PC-3 (cell line): ENCODE measurements at regions not wholly inside any gene's neighbourhood (a gene's known extent, or its start where the extent isn't known, plus 50 kb on each side); places are given as distances from the start of the nearest gene placed in this dataset.

Experiments used
- ATAC-seq: fragments of 200-7000 bp; cut with Tn5 transposase; 2 replicates; pipeline ENCODE4 v1.9.1; 2020; ENCODE audit warnings: mild to moderate bottlenecking, moderate library complexity
- BruUV-seq: library from RNA; stranded (reverse); fragments of 400-500 nt; replicated peaks from 2 replicates; lab custom pipeline; 2021; lab: Mats Ljungman, UMichigan
- CTCF ChIA-PET: fragments of 300-600 bp; sonication (Branson Sonifier 250); formaldehyde crosslinking; loops from one replicate; lab custom pipeline; 2022; ENCODE audit warnings: antibody characterized with exemption; lab: Charles Lee
- POLR2A ChIA-PET: fragments of 300-600 bp; sonication (Branson Sonifier 250); formaldehyde crosslinking; loops from one replicate; lab custom pipeline; 2022; ENCODE audit warnings: antibody characterized with exemption; ENCODE audit not compliant: unreplicated experiment; lab: Charles Lee
- DNase-seq: peaks from one replicate; pipeline ENCODE4 v3.0.0-alpha.2; 2015
- H2AFZ ChIP-seq: fragments of 300-600 bp; sonication (generic); 2 replicates; pipeline ENCODE4 v1.6.0; 2016; ENCODE audit warnings: antibody characterized with exemption, low read length
- H3F3A ChIP-seq: fragments of 300-600 bp; sonication (generic); one replicate; pipeline ENCODE4 v1.6.0; 2017; ENCODE audit warnings: antibody characterized with exemption, low read length, control low read depth, mild to moderate bottlenecking; ENCODE audit not compliant: unreplicated experiment
- H3K27ac ChIP-seq: fragments of 300-600 bp; sonication (generic); 2 replicates; pipeline ENCODE4 v1.5.1; 2016; ENCODE audit warnings: mild to moderate bottlenecking, low read length
- H3K27me3 ChIP-seq: fragments of 300-600 bp; sonication (generic); 2 replicates; pipeline ENCODE4 v1.6.1; 2016; ENCODE audit warnings: low read length, mixed read lengths
- H3K36me3 ChIP-seq: fragments of 300-600 bp; sonication (generic); 2 replicates; pipeline ENCODE4 v1.6.1; 2016; ENCODE audit warnings: low read depth, mixed run types, low read length, mixed read lengths
- H3K4me1 ChIP-seq: fragments of 300-600 bp; sonication (generic); 2 replicates; pipeline ENCODE4 v1.5.1; 2016; ENCODE audit warnings: low read length; ENCODE audit not compliant: insufficient read depth
- H3K4me2 ChIP-seq: fragments of 300-600 bp; sonication (generic); 2 replicates; pipeline ENCODE4 v1.6.0; 2016; ENCODE audit warnings: low read length
- H3K4me3 ChIP-seq: fragments of 300-600 bp; sonication (generic); 2 replicates; pipeline ENCODE4 v1.5.1; 2016; ENCODE audit warnings: mild to moderate bottlenecking, low read length, mixed read lengths
- H3K79me2 ChIP-seq: fragments of 300-600 bp; sonication (generic); 2 replicates; pipeline ENCODE4 v1.6.1; 2017; ENCODE audit warnings: low read length, mixed read lengths
- H3K9ac ChIP-seq: fragments of 300-600 bp; sonication (generic); 2 replicates; pipeline ENCODE4 v1.6.0; 2016; ENCODE audit warnings: mild to moderate bottlenecking, low read length
- H3K9me2 ChIP-seq: fragments of 300-600 bp; sonication (generic); replicated peaks from 2 replicates; pipeline ENCODE4 v1.6.1; 2016; ENCODE audit warnings: mixed run types, low read length, mixed read lengths
- H3K9me3 ChIP-seq: fragments of 300-600 bp; sonication (generic); 2 replicates; pipeline ENCODE4 v1.6.1; 2016; ENCODE audit warnings: low read length, mixed read lengths
- H4K20me1 ChIP-seq: fragments of 300-600 bp; sonication (generic); 2 replicates; pipeline ENCODE4 v1.6.1; 2016; ENCODE audit warnings: low read length, mixed read lengths
- EZH2 ChIP-seq: fragments of 300-600 bp; sonication (generic); IDR thresholded peaks from one replicate; pipeline ENCODE4 v1.6.1; 2017; ENCODE audit warnings: antibody characterized with exemption, mild to moderate bottlenecking, low read length; ENCODE audit not compliant: unreplicated experiment
- EZH2phosphoT487 ChIP-seq: fragments of 300-600 bp; sonication (generic); IDR thresholded peaks from 2 replicates; pipeline ENCODE4 v1.6.1; 2018; ENCODE audit warnings: mild to moderate bottlenecking, antibody characterized with exemption, low read length, borderline replicate concordance
- intact Hi-C: fragments of 100-400 bp; cut with micrococcal nuclease; formaldehyde crosslinking; loops from 2 replicates; pipeline ENCODE4 v1.9.0; 2023
- TF ChIP-seq, protein P1 (sequence below): fragments of 300-600 bp; sonication (generic); conservative IDR thresholded peaks from 2 replicates; pipeline ENCODE4 v1.5.1; 2017; ENCODE audit warnings: antibody characterized with exemption, low read depth, mild to moderate bottlenecking, low read length

DNA sequence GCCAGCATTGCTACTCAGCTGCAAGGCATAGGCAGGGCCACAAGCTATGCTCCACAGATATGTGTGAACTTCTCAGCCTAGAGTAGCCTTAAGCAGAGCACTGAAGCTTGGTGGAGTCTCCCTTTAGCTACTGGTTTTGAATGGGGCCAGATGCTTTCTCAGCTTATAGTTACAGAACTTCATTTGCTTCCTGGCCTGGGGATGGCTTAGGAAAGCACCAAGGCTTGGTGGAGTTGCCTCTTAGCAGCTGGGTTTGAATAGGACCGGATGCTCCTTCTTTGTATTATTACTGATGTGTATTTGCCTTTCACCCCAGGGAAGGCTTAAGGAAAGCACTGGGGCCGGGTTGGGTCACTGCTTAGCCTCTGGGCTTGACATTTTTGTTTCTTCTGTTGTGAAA lies 497.8 kb upstream of the SEMA6A start:
- no TSS peak for BruUV-seq
- Histone ChIP-seq H3K4me2 (no peak overlapping the region), H3K36me3 (no peaks in the 10 kb centered on the region), H3F3A (no peaks in the 10 kb centered on the region), H4K20me1 (no peaks in the 10 kb centered on the region), H3K9me3 (no peaks in the 10 kb centered on the region), H3K27me3 (no peaks in the 10 kb centered on the region), H3K4me3 (no peak overlapping the region), H2AFZ (no peak overlapping the region), H3K79me2 (no peaks in the 10 kb centered on the region), H3K27ac (no peak overlapping the region), H3K9me2 (no peaks in the 10 kb centered on the region), H3K4me1 (no peaks in the 10 kb centered on the region), H3K9ac (no peak overlapping the region)
- intact Hi-C loops = no loop called here
- DNase-seq (no peak), ATAC-seq (no peak)
- ChIA-PET POLR2A (no interaction called here), CTCF (no interaction called here)
- TF ChIP-seq EZH2phosphoT487 (no peak), EZH2 (no peak)
- TF ChIP-seq, protein P1, sequence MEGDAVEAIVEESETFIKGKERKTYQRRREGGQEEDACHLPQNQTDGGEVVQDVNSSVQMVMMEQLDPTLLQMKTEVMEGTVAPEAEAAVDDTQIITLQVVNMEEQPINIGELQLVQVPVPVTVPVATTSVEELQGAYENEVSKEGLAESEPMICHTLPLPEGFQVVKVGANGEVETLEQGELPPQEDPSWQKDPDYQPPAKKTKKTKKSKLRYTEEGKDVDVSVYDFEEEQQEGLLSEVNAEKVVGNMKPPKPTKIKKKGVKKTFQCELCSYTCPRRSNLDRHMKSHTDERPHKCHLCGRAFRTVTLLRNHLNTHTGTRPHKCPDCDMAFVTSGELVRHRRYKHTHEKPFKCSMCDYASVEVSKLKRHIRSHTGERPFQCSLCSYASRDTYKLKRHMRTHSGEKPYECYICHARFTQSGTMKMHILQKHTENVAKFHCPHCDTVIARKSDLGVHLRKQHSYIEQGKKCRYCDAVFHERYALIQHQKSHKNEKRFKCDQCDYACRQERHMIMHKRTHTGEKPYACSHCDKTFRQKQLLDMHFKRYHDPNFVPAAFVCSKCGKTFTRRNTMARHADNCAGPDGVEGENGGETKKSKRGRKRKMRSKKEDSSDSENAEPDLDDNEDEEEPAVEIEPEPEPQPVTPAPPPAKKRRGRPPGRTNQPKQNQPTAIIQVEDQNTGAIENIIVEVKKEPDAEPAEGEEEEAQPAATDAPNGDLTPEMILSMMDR = no peak

DNA sequence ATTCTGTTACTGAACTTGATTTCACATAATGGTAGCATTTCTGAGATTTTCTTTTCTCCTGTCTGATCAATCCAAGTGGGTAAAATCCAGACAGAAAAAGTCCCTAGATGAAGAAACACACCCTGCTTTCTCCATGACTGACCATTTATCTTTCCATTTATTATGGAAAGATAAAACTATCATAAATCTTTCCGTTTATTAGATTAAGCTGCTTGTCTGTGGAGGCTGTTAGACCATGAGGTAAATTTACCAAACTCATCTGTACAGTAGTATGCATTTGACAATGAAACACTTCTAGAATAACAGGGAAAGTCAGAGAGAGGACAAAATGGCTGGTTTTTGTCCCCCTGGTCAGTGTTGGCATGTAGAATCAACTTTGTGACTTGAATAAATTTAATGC lies 491.2 kb upstream of the SEMA6A start:
- H3K79me2 ChIP-seq = no peaks in the 10 kb centered on the region
- H3K36me3 ChIP-seq = no peaks in the 10 kb centered on the region
- H3K4me3 ChIP-seq = no peak overlapping the region
- H3F3A ChIP-seq = no peaks in the 10 kb centered on the region
- TF ChIP-seq, protein P1 = no peak
- TF ChIP-seq EZH2phosphoT487 (no peak), EZH2 (no peak)
- no peaks in the 10 kb centered on the region for H3K9me3 ChIP-seq
- intact Hi-C loops = no loop called here
- no peak overlapping the region for H3K27ac ChIP-seq
- H3K9me2 ChIP-seq = no peaks in the 10 kb centered on the region
- DNase-seq = no peak
- no peak overlapping the region for H2AFZ ChIP-seq
- H3K9ac ChIP-seq = no peak overlapping the region
- BruUV-seq = no TSS peak
- H4K20me1 ChIP-seq = no peaks in the 10 kb centered on the region
- ChIA-PET POLR2A (no interaction called here), CTCF (no interaction called here)
- no peak overlapping the region for H3K4me2 ChIP-seq
- no peaks in the 10 kb centered on the region for H3K27me3 ChIP-seq
- no peak for ATAC-seq
- H3K4me1 ChIP-seq = no peaks in the 10 kb centered on the region

DNA sequence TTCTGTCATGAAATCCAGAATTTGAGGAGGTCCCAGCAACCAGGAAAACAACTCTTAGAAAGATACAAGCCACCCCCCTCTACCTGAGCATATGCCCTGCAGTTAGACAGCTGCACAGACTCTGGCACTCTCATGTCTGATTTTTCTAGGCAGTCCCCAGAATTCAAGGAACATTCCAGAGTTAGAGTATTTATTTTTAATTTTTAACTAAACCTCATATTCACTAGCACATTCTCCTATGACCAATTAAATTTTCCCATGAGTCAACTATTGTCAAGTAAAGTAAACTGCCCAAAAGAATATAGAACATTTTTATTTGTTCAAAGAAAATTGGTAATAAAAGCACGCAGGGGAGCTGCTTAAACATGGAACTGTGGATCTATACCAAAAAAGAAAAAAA lies 490.5 kb upstream of the SEMA6A start:
- ATAC-seq = no peak
- Histone ChIP-seq H3K9me3 (no peaks in the 10 kb centered on the region), H3K9ac (no peak overlapping the region), H4K20me1 (no peaks in the 10 kb centered on the region), H3K27me3 (no peaks in the 10 kb centered on the region), H3F3A (no peaks in the 10 kb centered on the region), H3K4me1 (no peaks in the 10 kb centered on the region), H2AFZ (no peak overlapping the region), H3K4me3 (no peak overlapping the region), H3K4me2 (no peak overlapping the region), H3K36me3 (no peaks in the 10 kb centered on the region), H3K27ac (no peak overlapping the region), H3K79me2 (no peaks in the 10 kb centered on the region), H3K9me2 (no peaks in the 10 kb centered on the region)
- CTCF ChIA-PET = no interaction called here
- DNase-seq = no peak
- POLR2A ChIA-PET = no interaction called here
- intact Hi-C loops = no loop called here
- no TSS peak for BruUV-seq
- TF ChIP-seq EZH2phosphoT487 (no peak), EZH2 (no peak)
- TF ChIP-seq, protein P1 = no peak
